ENCODE measurements at regions not wholly inside any gene's neighbourhood (a gene's known extent, or its start where the extent isn't known, plus 50 kb on each side); places are given as distances from the start of the nearest gene placed in this dataset.

DNA sequence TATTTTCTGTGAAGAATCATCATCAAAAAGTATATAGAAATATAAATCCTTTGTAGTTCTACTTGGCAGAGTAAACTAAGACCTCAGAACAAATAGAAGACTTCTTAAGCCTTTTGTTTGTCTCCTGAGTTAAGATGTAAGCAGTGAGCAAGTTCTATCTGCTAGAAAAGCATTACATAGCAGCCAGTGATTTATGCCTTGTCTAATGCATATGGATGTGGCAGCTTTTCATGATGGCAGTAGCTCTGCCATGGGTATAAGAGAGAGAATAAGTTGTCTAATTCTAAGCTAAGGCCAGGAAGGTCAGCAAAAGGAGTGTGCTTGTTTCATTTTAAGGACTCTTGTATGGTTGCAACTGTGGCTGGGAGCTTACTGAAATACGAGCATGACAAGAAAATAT lies 920.2 kb downstream of the GRIK2 start:
- ATAC-seq (no peak), DNase-seq (no peak)
- Mint-ChIP-seq H3K9me3 (peaks cover 7 to 10% of the 10 kb centered on the region in 2 donors), H3K4me1 (no peaks in the 10 kb centered on the region), H3K27ac (no peak overlapping the region), H3K4me3 (no peak overlapping the region), H3K27me3 (no peaks in the 10 kb centered on the region)

GRCh38 chr6:102309700-102310099 lies 916.2 kb downstream of the GRIK2 start:
- ATAC-seq (no peak), DNase-seq (no peak)
- Mint-ChIP-seq H3K4me1 (no peaks in the 10 kb centered on the region), H3K9me3 (peaks cover 16 to 17% of the 10 kb centered on the region in 2 donors), H3K27ac (no peak overlapping the region), H3K4me3 (no peak overlapping the region), H3K27me3 (no peaks in the 10 kb centered on the region)

DNA sequence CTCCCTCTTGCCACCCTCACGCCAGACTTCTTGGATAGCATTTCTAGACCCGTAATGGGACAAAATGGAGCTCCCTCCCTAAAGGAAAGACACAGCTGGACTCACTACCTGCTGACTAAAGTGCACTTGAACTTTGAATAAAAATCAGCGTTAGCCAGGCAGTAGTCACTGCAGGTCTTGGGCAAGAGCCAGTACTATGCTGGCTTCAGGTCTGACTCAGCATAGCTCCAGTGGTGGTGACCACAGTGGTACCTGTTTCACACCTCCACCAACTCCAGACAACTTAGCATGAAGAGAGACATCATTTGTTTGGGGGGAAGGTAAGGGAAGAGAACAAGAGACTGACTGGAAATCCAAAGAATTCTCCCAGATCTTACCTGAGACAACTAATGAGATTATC lies 906.8 kb downstream of the GRIK2 start:
- peaks cover 32 to 38% of the 10 kb centered on the region in 2 donors for H3K9me3 Mint-ChIP-seq
- H3K4me1 Mint-ChIP-seq = no peaks in the 10 kb centered on the region
- H3K27me3 Mint-ChIP-seq = no peaks in the 10 kb centered on the region
- H3K4me3 Mint-ChIP-seq = no peak overlapping the region
- DNase-seq = no peak
- no peak overlapping the region for H3K27ac Mint-ChIP-seq
- no peak for ATAC-seq

- Mint-ChIP-seq H3K27me3 (no peaks in the 10 kb centered on the region), H3K4me1 (no peaks in the 10 kb centered on the region), H3K9me3 (peaks cover 36 to 52% of the 10 kb centered on the region in 2 donors), H3K27ac (no peak overlapping the region), H3K4me3 (no peak overlapping the region)
- no peak for ATAC-seq
- DNase-seq = no peak
Measured at GRCh38 chr6:102298051-102298450, 904.5 kb downstream of the GRIK2 start.

Data from stimulated activated naive CD8-positive, alpha-beta T cell treated with anti-CD3 and anti-CD28 coated beads, Interleukin-15, amount 100 ng/mL, for 72 hours (primary cell).